ENCODE measurements at regions not wholly inside any gene's neighbourhood (a gene's known extent, or its start where the extent isn't known, plus 50 kb on each side); places are given as distances from the start of the nearest gene placed in this dataset.

DNA sequence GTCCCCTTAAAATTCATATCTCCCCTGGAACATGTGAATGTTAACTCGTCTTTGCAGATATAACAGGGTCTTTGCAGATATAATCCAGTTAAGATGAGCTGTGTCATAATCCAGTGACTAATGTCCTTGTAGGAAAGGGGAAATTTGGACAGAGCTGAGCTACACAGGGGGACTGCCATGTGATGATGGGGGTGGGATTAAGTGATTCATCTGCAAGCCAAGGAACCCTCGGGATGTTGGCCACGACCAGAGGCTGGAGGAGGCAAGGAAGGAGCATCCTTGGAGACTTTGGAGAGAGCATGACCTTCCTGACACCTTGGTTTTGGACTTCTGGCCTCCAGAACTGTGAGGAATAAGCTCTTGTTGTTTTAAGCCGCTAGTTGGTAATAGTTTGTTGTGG, 153.9 kb upstream of the PCBD1 start:
- Histone ChIP-seq H3K9me3 (replicated peaks) (no peaks in the 10 kb centered on the region), H3K4me3 (no peak overlapping the region), H3K4me1 (peaks cover 8% of the 10 kb centered on the region), H3K27me3 (ENCODE audit: low read depth) (peaks cover 19% of the 10 kb centered on the region), H3K36me3 (no peaks in the 10 kb centered on the region), H3K27ac (replicated peaks) (no peak overlapping the region)
- intact Hi-C loops (cut with micrococcal nuclease), result no loop called here
- no peak for DNase-seq
- TF ChIP-seq, protein P1, sequence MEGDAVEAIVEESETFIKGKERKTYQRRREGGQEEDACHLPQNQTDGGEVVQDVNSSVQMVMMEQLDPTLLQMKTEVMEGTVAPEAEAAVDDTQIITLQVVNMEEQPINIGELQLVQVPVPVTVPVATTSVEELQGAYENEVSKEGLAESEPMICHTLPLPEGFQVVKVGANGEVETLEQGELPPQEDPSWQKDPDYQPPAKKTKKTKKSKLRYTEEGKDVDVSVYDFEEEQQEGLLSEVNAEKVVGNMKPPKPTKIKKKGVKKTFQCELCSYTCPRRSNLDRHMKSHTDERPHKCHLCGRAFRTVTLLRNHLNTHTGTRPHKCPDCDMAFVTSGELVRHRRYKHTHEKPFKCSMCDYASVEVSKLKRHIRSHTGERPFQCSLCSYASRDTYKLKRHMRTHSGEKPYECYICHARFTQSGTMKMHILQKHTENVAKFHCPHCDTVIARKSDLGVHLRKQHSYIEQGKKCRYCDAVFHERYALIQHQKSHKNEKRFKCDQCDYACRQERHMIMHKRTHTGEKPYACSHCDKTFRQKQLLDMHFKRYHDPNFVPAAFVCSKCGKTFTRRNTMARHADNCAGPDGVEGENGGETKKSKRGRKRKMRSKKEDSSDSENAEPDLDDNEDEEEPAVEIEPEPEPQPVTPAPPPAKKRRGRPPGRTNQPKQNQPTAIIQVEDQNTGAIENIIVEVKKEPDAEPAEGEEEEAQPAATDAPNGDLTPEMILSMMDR (IDR thresholded peaks at IDR 0.05; ENCODE audit: borderline replicate concordance), result no peak

DNA sequence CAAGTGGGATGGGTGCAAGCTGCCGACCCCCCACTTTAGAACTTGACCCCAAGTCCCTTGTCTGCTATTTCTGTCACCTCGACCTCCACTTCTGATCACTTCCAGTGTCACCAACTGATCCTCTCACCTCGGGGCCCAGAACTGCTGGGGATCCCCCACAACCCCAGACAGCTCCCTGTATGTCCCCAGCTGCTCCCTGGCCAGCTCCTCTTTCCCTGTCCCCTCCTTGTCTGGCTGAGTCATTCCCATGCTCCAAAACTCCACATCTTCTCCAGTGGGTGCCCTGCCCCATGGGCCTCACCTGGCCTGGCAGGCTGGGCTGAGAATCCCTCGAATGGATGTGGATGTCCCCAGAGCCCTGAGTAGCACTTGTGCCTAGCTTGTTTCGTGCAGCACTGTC, 154.3 kb upstream of the PCBD1 start:
- intact Hi-C loops (cut with micrococcal nuclease), result no loop called here
- H3K27ac ChIP-seq (replicated peaks), result no peak overlapping the region
- no peak for DNase-seq

DNA sequence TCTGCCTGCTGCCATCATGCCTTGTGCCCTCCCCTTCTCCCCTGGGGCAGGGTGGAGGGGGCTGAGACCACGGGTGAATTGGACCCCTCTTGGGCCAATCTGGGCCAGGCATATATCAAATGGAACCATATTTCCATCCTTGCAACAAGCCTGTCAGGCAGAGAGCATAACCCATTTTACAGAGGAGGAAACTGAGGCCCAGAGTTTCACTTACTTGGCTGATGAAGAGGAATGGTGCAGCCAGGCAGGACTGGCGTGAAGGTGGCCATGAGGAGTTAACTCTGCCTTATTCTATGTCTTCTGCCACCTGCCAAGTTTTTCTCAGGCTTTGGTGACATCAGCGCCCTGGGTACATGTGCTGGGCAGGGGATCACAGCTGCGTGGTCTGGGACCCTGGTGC, 155.5 kb upstream of the PCBD1 start:
- no peaks in the 10 kb centered on the region for H3K9me3 ChIP-seq (replicated peaks)
- peaks cover 19% of the 10 kb centered on the region for H3K27me3 ChIP-seq (ENCODE audit: low read depth)
- no peak overlapping the region for H3K4me3 ChIP-seq
- TF ChIP-seq, protein P1 (IDR thresholded peaks at IDR 0.05; ENCODE audit: borderline replicate concordance), result no peak
- no peak for DNase-seq
- H3K4me1 ChIP-seq, result peaks cover 8% of the 10 kb centered on the region
- H3K27ac ChIP-seq (replicated peaks), result no peak overlapping the region
- intact Hi-C loops (cut with micrococcal nuclease), result no loop called here
- H3K36me3 ChIP-seq, result no peaks in the 10 kb centered on the region

More for the DNA sequence above, 154.3 kb upstream of the PCBD1 start:
- peaks cover 8% of the 10 kb centered on the region for H3K4me1 ChIP-seq
- no peak overlapping the region for H3K4me3 ChIP-seq
- H3K27me3 ChIP-seq (ENCODE audit: low read depth), result peaks cover 19% of the 10 kb centered on the region
- no peaks in the 10 kb centered on the region for H3K9me3 ChIP-seq (replicated peaks)
- H3K36me3 ChIP-seq, result no peaks in the 10 kb centered on the region
- TF ChIP-seq, protein P1 (IDR thresholded peaks at IDR 0.05; ENCODE audit: borderline replicate concordance), result no peak

DNA sequence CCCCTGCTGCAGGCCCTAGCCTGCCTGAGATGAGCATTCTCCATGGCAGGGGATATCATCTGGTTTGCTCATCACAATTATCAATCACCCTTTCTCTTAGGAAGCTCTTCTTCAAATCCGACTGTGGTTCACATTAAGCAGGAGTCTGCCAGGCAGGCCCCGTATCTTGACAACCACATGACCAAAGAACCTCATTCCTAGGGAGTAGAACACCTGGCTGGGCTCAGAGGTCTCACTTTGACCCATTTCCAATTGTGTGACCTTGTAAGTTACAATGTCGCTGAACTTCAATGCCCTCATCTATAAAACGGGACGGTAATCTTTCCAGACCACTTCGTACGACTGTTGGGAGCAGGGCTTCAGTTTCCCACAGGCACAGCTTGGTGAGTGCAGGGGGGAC, 156.4 kb upstream of the PCBD1 start:
- no peaks in the 10 kb centered on the region for H3K36me3 ChIP-seq
- H3K9me3 ChIP-seq (replicated peaks), result no peaks in the 10 kb centered on the region
- no peak overlapping the region for H3K4me3 ChIP-seq
- H3K27me3 ChIP-seq (ENCODE audit: low read depth), result peaks cover 19% of the 10 kb centered on the region
- DNase-seq, result no peak
- intact Hi-C loops (cut with micrococcal nuclease), result no loop called here
- H3K4me1 ChIP-seq, result peaks cover 8% of the 10 kb centered on the region
- TF ChIP-seq, protein P1 (IDR thresholded peaks at IDR 0.05; ENCODE audit: borderline replicate concordance), result no peak
- H3K27ac ChIP-seq (replicated peaks), result no peak overlapping the region

DNA sequence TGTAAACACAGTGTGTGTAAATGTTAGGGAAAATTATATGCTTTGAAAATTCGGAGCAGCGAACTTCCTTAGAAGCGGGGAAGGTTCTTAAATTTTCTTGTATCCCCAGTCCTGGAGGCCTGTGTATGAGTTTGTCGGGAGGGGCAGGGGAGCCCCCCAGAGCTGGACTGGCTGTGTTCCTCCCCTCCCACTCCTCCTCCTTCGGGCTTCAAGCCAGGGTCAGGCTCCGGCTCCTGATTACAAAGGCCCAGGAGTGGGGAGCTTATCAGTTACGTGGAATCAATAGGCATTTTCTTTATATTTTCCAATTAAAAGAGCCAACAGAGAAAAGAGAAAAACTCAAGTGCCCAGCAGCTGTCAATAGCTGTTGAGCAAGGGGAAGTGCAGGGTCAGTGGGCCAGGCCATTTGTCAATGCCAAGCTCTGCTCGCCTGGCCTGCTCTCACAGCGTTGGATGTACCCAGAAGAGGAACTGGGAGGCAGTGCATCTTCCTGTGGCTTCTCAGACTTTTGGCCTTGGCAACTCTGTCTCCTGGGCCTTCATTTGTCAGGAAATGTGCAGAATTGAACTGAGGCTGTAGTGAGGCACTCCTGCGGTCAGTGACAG, 156.9 kb upstream of the PCBD1 start:
- Histone ChIP-seq H3K36me3 (no peaks in the 10 kb centered on the region), H3K27me3 (ENCODE audit: low read depth) (peaks cover 16% of the 10 kb centered on the region), H3K4me3 (no peak overlapping the region), H3K9me3 (replicated peaks) (no peaks in the 10 kb centered on the region), H3K27ac (replicated peaks) (no peak overlapping the region), H3K4me1 (peaks cover 8% of the 10 kb centered on the region)
- DNase-seq, result no peak
- intact Hi-C loops (cut with micrococcal nuclease), result no loop called here
- TF ChIP-seq, protein P1 (IDR thresholded peaks at IDR 0.05; ENCODE audit: borderline replicate concordance), result no peak
